Kidney (tissue), 13 donors: ENCODE measurements at regions not wholly inside any gene's neighbourhood (a gene's known extent, or its start where the extent isn't known, plus 50 kb on each side); places are given as distances from the start of the nearest gene placed in this dataset.

Source experiments
- DNase-seq, 5 donors: peaks; one replicate each; pipeline ENCODE4 v3.0.0-alpha.2; 2013 to 2020
- FAIRE-seq: peaks from 2 replicates; lab custom pipeline; 2012; peaks lifted over from hg19 to GRCh38; lab: Jason Lieb, UNC
- H3K27ac ChIP-seq, 2 donors: one replicate each; pipeline ENCODE4 v1.7.0; 2013; ENCODE audit warnings: low read depth in 2 of 2, low read length in 2 of 2, inconsistent platforms in 1 of 2
- H3K27me3 ChIP-seq: one replicate; pipeline ENCODE4 v1.7.1; 2013; ENCODE audit warnings: low read length, inconsistent platforms; ENCODE audit not compliant: control insufficient read depth, insufficient read depth
- H3K36me3 ChIP-seq, 3 donors: one replicate each; pipeline versions ENCODE4 v1.7.0 to v1.7.1; 2013; ENCODE audit warnings: low read length in 3 of 3, control low read depth in 1 of 3, inconsistent platforms in 1 of 3; ENCODE audit not compliant: insufficient read depth in 3 of 3, control insufficient read depth in 2 of 3
- H3K4me1 ChIP-seq, 3 donors: one replicate each; pipeline versions ENCODE4 v1.7.0 to v1.7.1; 2013; ENCODE audit warnings: low read length in 3 of 3, inconsistent platforms in 1 of 3, low read depth in 1 of 3; ENCODE audit not compliant: control insufficient read depth in 2 of 3, insufficient read depth in 2 of 3
- H3K4me3 ChIP-seq, 3 donors: one replicate each; pipeline versions ENCODE4 v1.7.0 to v1.8.1; 2013; ENCODE audit warnings: low read length in 3 of 3, control low read depth in 1 of 3, inconsistent platforms in 1 of 3
- H3K9ac ChIP-seq, 3 donors: one replicate each; pipeline versions ENCODE4 v1.7.0 to v1.7.1; 2013; ENCODE audit warnings: low read length in 3 of 3, control low read depth in 1 of 3, inconsistent platforms in 1 of 3
- H3K9me3 ChIP-seq, 3 donors: one replicate each; pipeline versions ENCODE4 v1.7.0 to v1.7.1; 2013; ENCODE audit warnings: low read length in 3 of 3, control low read depth in 1 of 3, inconsistent platforms in 1 of 3; ENCODE audit not compliant: control insufficient read depth in 2 of 3, insufficient read depth in 1 of 3
- CTCF ChIP-seq: IDR thresholded peaks from 3 replicates; pipeline ENCODE4 v1.5.1; 2012; ENCODE audit warnings: mild to moderate bottlenecking, moderate library complexity, borderline replicate concordance; ENCODE audit not compliant: insufficient read depth; ENCODE audit errors: extremely low read depth
- intact Hi-C: fragments of 100-400 bp; cut with DNase I; formaldehyde crosslinking; loops from one replicate; pipeline ENCODE4 v1.11.1; 2022
- donor health status: control.
- donor health status: control.
- donor health status: control.
- donor health status: control.
- donor health status: control.
- donor health status: DM: yes; HTN: yes; CAD: no.
- donor health status: Normal renal cell carcinoma (clear cell type).

GRCh38 chr18:24702001-24702515 lies 241.6 kb downstream of the HRH4 start:
- H3K9ac ChIP-seq: no peak overlapping the region
- no peaks in the 10 kb centered on the region for H3K27me3 ChIP-seq
- no peak overlapping the region for H3K27ac ChIP-seq
- FAIRE-seq: no peak
- peak in 2 of 5 donors; percentile 26 to 48 for DNase-seq
- TF ChIP-seq CTCF: no peak
- no peak overlapping the region for H3K4me3 ChIP-seq
- H3K9me3 ChIP-seq: peaks cover 0 to 9% (median 0%) of the 10 kb centered on the region in 3 donors
- H3K4me1 ChIP-seq: no peaks in the 10 kb centered on the region
- no peaks in the 10 kb centered on the region for H3K36me3 ChIP-seq
- intact Hi-C loops: no loop called here

GRCh38 chr18:24703316-24703715 lies 242.9 kb downstream of the HRH4 start:
- no peaks in the 10 kb centered on the region for H3K27me3 ChIP-seq
- DNase-seq: no peak
- no peaks in the 10 kb centered on the region for H3K36me3 ChIP-seq
- H3K9ac ChIP-seq: no peak overlapping the region
- intact Hi-C loops: no loop called here
- peaks cover 0 to 9% (median 0%) of the 10 kb centered on the region in 3 donors for H3K9me3 ChIP-seq
- no peak for FAIRE-seq
- H3K4me1 ChIP-seq: no peaks in the 10 kb centered on the region
- H3K27ac ChIP-seq: no peak overlapping the region
- H3K4me3 ChIP-seq: no peak overlapping the region
- TF ChIP-seq CTCF: no peak

GRCh38 chr18:24704946-24705630 lies 244.7 kb downstream of the HRH4 start:
- H3K9ac ChIP-seq: no peak overlapping the region
- H3K27ac ChIP-seq: no peak overlapping the region
- no peak overlapping the region for H3K4me3 ChIP-seq
- DNase-seq (peak in 1 of 5 donors; percentile 13), FAIRE-seq (no peak)
- intact Hi-C loops: no loop called here
- no peaks in the 10 kb centered on the region for H3K27me3 ChIP-seq
- no peaks in the 10 kb centered on the region for H3K4me1 ChIP-seq
- TF ChIP-seq CTCF: no peak
- H3K36me3 ChIP-seq: no peaks in the 10 kb centered on the region
- H3K9me3 ChIP-seq: peaks cover 0 to 9% (median 0%) of the 10 kb centered on the region in 3 donors
